GM23338 (cell line): ENCODE measurements at regions not wholly inside any gene's neighbourhood (a gene's known extent, or its start where the extent isn't known, plus 50 kb on each side); places are given as distances from the start of the nearest gene placed in this dataset.

Source experiments
- CREB1 ChIP-seq: fragments of 250-450 bp; sonication (Bioruptor Pico); IDR thresholded peaks from 2 replicates; pipeline ENCODE4 v1.5.0; 2020; ENCODE audit warnings: low read depth, mild to moderate bottlenecking, moderate library complexity
- EZH2 ChIP-seq: fragments of 200-600 bp; sonication (generic); IDR thresholded peaks from one replicate; pipeline ENCODE4 v1.8.0; 2017; ENCODE audit warnings: antibody characterized with exemption, mild to moderate bottlenecking, low read depth; ENCODE audit not compliant: unreplicated experiment
- EZH2phosphoT487 ChIP-seq: fragments of 200-600 bp; sonication (generic); IDR thresholded peaks from one replicate; pipeline ENCODE4 v1.8.1; 2018; ENCODE audit warnings: antibody characterized with exemption; ENCODE audit not compliant: unreplicated experiment
- JUNB ChIP-seq: IDR thresholded peaks from one replicate; pipeline ENCODE4 v1.6.1; 2016; ENCODE audit warnings: antibody characterized with exemption; ENCODE audit not compliant: unreplicated experiment
- POLR2AphosphoS5 ChIP-seq: IDR thresholded peaks from 2 replicates; pipeline ENCODE4 v1.6.1; 2016; ENCODE audit warnings: antibody characterized with exemption, low read depth
- STAT1 ChIP-seq: IDR thresholded peaks from one replicate; pipeline ENCODE4 v1.6.1; 2016; ENCODE audit warnings: antibody characterized with exemption; ENCODE audit not compliant: unreplicated experiment
- ZNF331 ChIP-seq: fragments of 250-450 bp; sonication (Bioruptor Pico); IDR thresholded peaks from 2 replicates; pipeline ENCODE4 v1.5.0; 2020; ENCODE audit warnings: low read depth, mild to moderate bottlenecking, moderate library complexity
- TF ChIP-seq, protein P1 (sequence below), 2 experiments: fragments of 200-600 bp in 1 of 2; sonication (generic) in 1 of 2; conservative IDR thresholded peaks; 2 replicates each; pipeline versions ENCODE4 v1.5.1 to v1.6.1; 2016 to 2017; ENCODE audit warnings: antibody characterized with exemption in 2 of 2, low read depth in 2 of 2, mild to moderate bottlenecking in 2 of 2, moderate library complexity in 1 of 2
- TF ChIP-seq, protein P2 (sequence below): IDR thresholded peaks from 2 replicates; pipeline ENCODE4 v1.6.1; 2016; ENCODE audit warnings: antibody characterized with exemption
- TF ChIP-seq, protein P3 (sequence below): IDR thresholded peaks from one replicate; pipeline ENCODE4 v1.6.1; 2018; ENCODE audit warnings: antibody characterized with exemption; ENCODE audit not compliant: unreplicated experiment

DNA sequence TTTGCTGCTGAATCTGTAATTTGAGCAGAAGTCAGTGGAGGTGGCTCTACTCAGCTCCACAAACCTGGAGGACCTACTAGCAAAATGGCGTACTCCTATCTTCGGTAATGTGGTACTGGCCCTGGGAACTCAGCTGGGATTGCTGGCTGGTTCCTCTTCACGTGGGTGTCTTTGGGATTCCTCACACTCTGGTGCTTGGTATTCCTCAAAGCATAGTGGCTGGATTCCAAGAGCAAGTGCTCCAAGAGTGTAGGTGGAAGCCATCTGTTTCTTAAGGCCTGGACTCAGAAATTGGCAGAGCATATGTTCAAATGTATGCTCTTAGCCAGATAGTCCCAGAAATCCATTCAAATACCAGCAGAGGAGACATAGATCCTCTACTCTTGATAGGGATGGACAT is 281.9 kb upstream of the CDH7 start:
- TF ChIP-seq, protein P1, sequence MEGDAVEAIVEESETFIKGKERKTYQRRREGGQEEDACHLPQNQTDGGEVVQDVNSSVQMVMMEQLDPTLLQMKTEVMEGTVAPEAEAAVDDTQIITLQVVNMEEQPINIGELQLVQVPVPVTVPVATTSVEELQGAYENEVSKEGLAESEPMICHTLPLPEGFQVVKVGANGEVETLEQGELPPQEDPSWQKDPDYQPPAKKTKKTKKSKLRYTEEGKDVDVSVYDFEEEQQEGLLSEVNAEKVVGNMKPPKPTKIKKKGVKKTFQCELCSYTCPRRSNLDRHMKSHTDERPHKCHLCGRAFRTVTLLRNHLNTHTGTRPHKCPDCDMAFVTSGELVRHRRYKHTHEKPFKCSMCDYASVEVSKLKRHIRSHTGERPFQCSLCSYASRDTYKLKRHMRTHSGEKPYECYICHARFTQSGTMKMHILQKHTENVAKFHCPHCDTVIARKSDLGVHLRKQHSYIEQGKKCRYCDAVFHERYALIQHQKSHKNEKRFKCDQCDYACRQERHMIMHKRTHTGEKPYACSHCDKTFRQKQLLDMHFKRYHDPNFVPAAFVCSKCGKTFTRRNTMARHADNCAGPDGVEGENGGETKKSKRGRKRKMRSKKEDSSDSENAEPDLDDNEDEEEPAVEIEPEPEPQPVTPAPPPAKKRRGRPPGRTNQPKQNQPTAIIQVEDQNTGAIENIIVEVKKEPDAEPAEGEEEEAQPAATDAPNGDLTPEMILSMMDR (conservative IDR thresholded peaks at IDR 0.05; ENCODE audit: low read depth in 2 of 2): no peak
- TF ChIP-seq EZH2 (no peak), POLR2AphosphoS5 (no peak), EZH2phosphoT487 (no peak), ZNF331 (CRISPR knock-in tag) (no peak), JUNB (no peak), CREB1 (CRISPR knock-in tag) (no peak), STAT1 (no peak)
- TF ChIP-seq, protein P2, sequence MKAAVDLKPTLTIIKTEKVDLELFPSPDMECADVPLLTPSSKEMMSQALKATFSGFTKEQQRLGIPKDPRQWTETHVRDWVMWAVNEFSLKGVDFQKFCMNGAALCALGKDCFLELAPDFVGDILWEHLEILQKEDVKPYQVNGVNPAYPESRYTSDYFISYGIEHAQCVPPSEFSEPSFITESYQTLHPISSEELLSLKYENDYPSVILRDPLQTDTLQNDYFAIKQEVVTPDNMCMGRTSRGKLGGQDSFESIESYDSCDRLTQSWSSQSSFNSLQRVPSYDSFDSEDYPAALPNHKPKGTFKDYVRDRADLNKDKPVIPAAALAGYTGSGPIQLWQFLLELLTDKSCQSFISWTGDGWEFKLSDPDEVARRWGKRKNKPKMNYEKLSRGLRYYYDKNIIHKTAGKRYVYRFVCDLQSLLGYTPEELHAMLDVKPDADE: no peak
- TF ChIP-seq, protein P3, sequence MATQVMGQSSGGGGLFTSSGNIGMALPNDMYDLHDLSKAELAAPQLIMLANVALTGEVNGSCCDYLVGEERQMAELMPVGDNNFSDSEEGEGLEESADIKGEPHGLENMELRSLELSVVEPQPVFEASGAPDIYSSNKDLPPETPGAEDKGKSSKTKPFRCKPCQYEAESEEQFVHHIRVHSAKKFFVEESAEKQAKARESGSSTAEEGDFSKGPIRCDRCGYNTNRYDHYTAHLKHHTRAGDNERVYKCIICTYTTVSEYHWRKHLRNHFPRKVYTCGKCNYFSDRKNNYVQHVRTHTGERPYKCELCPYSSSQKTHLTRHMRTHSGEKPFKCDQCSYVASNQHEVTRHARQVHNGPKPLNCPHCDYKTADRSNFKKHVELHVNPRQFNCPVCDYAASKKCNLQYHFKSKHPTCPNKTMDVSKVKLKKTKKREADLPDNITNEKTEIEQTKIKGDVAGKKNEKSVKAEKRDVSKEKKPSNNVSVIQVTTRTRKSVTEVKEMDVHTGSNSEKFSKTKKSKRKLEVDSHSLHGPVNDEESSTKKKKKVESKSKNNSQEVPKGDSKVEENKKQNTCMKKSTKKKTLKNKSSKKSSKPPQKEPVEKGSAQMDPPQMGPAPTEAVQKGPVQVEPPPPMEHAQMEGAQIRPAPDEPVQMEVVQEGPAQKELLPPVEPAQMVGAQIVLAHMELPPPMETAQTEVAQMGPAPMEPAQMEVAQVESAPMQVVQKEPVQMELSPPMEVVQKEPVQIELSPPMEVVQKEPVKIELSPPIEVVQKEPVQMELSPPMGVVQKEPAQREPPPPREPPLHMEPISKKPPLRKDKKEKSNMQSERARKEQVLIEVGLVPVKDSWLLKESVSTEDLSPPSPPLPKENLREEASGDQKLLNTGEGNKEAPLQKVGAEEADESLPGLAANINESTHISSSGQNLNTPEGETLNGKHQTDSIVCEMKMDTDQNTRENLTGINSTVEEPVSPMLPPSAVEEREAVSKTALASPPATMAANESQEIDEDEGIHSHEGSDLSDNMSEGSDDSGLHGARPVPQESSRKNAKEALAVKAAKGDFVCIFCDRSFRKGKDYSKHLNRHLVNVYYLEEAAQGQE: no peak
